Kidney tubule cell (primary cell): ENCODE measurements at regions not wholly inside any gene's neighbourhood (a gene's known extent, or its start where the extent isn't known, plus 50 kb on each side); places are given as distances from the start of the nearest gene placed in this dataset.

Experiments
- DNase-seq: peaks from one replicate; pipeline ENCODE4 v3.0.0-alpha.2; 2018; ENCODE audit warnings: low spot score

GRCh38 chr9:113741886-113742854 is 133.9 kb upstream of the ZNF618 start:
- DNase-seq, result no peak

- no peak for DNase-seq
These were observed 133.2 kb upstream of the ZNF618 start for GRCh38 chr9:113742878-113743277.

- DNase-seq, result no peak
These were observed 129.6 kb upstream of the ZNF618 start for GRCh38 chr9:113746486-113746885.

- DNase-seq, result no peak
These were observed 128.0 kb upstream of the ZNF618 start for GRCh38 chr9:113748135-113748534.

GRCh38 chr9:113753398-113754119 is 122.5 kb upstream of the ZNF618 start:
- DNase-seq, result no peak

GRCh38 chr9:113754739-113755138 is 121.4 kb upstream of the ZNF618 start:
- DNase-seq, result no peak

- DNase-seq, result no peak
These were observed 120.7 kb upstream of the ZNF618 start for GRCh38 chr9:113755433-113755832.

- DNase-seq, result no peak
These were observed 119.5 kb upstream of the ZNF618 start for GRCh38 chr9:113756476-113757192.

- no peak for DNase-seq
These were observed 112.7 kb upstream of the ZNF618 start for GRCh38 chr9:113763429-113763828.

GRCh38 chr9:113764572-113764971 is 111.5 kb upstream of the ZNF618 start:
- DNase-seq, result no peak

GRCh38 chr9:113769412-113769811 is 106.7 kb upstream of the ZNF618 start:
- DNase-seq, result no peak

GRCh38 chr9:113770396-113770795 is 105.7 kb upstream of the ZNF618 start:
- DNase-seq, result no peak

GRCh38 chr9:113771199-113771598 is 104.9 kb upstream of the ZNF618 start:
- no peak for DNase-seq

GRCh38 chr9:113772121-113772810 is 103.8 kb upstream of the ZNF618 start:
- DNase-seq, result no peak

- DNase-seq, result no peak
These were observed 101.1 kb upstream of the ZNF618 start for GRCh38 chr9:113774963-113775362.

- DNase-seq, result no peak
These were observed 100.4 kb upstream of the ZNF618 start for GRCh38 chr9:113775749-113776148.

- DNase-seq, result no peak
These were observed 99.9 kb upstream of the ZNF618 start for GRCh38 chr9:113776194-113776593.

- DNase-seq, result no peak
These were observed 94.7 kb upstream of the ZNF618 start for GRCh38 chr9:113781381-113781780.

- no peak for DNase-seq
These were observed 94.2 kb upstream of the ZNF618 start for GRCh38 chr9:113781896-113782295.

GRCh38 chr9:113783475-113783874 is 92.6 kb upstream of the ZNF618 start:
- no peak for DNase-seq

GRCh38 chr9:113785334-113785733 is 90.8 kb upstream of the ZNF618 start:
- no peak for DNase-seq

- DNase-seq, result no peak
These were observed 90.0 kb upstream of the ZNF618 start for GRCh38 chr9:113786071-113786470.
